GM12878 (cell line): ENCODE measurements at regions not wholly inside any gene's neighbourhood (a gene's known extent, or its start where the extent isn't known, plus 50 kb on each side); places are given as distances from the start of the nearest gene placed in this dataset.

Source experiments
- ATAC-seq: fragments of 200-7000 bp; cut with Tn5 transposase; 3 replicates; pipeline ENCODE4 v1.9.1; 2020; ENCODE audit warnings: mild to moderate bottlenecking, moderate library complexity
- BruUV-seq: library from RNA; stranded (reverse); fragments of 400-500 nt; replicated peaks from 2 replicates; lab custom pipeline; 2021; lab: Mats Ljungman, UMichigan
- CTCF ChIA-PET: fragments of 300-600 bp; sonication (Branson Sonifier 250); formaldehyde crosslinking; extraction: SDS; loops from one replicate; lab custom pipeline; 2021; ENCODE audit warnings: inconsistent platforms; lab: Yijun Ruan, JAX
- POLR2A ChIA-PET: fragments of 350-600 bp; formaldehyde crosslinking; extraction: SDS; loops from one replicate; lab custom pipeline; 2021; ENCODE audit warnings: inconsistent platforms; lab: Charles Lee
- RAD21 ChIA-PET: fragments of 300-600 bp; sonication (Branson Sonifier 250); formaldehyde crosslinking; loops from one replicate; lab custom pipeline; 2023; ENCODE audit warnings: antibody characterized with exemption; ENCODE audit not compliant: unreplicated experiment; lab: Charles Lee
- SMC1A ChIA-PET: fragments of 300-600 bp; sonication (Branson Sonifier 250); formaldehyde crosslinking; loops from one replicate; lab custom pipeline; 2023; ENCODE audit not compliant: unreplicated experiment, uncharacterized antibody; lab: Charles Lee
- DNase-seq: peaks from one replicate; pipeline ENCODE4 v3.0.0-alpha.2; 2011; ENCODE audit warnings: low read depth, low spot score
- FAIRE-seq: peaks from 3 replicates; lab custom pipeline; 2011; peaks lifted over from hg19 to GRCh38; lab: Jason Lieb, UNC
- H2AFZ ChIP-seq: 2 replicates; pipeline ENCODE4 v1.6.0; 2011; ENCODE audit warnings: low read depth, low read length, control low read depth; ENCODE audit not compliant: control insufficient read depth
- H3K27ac ChIP-seq: 2 replicates; pipeline ENCODE4 v1.5.1; 2011; ENCODE audit warnings: control low read depth; ENCODE audit not compliant: control insufficient read depth, insufficient read depth
- H3K27me3 ChIP-seq, 2 experiments: replicated peaks in 1 of 2; 2 replicates each; pipeline versions ENCODE4 v1.6.0 to v1.6.1; 2011; ENCODE audit warnings: low read length in 1 of 2; ENCODE audit not compliant: control insufficient read depth in 2 of 2, insufficient read depth in 2 of 2
- H3K36me3 ChIP-seq, 2 experiments: 2 replicates each; pipeline ENCODE4 v1.5.1; 2011; ENCODE audit warnings: low read length in 1 of 2; ENCODE audit not compliant: control insufficient read depth in 2 of 2, insufficient read depth in 2 of 2
- H3K4me1 ChIP-seq: 2 replicates; pipeline ENCODE4 v1.6.1; 2011; ENCODE audit warnings: mild to moderate bottlenecking, low read length, moderate library complexity, mixed read lengths; ENCODE audit not compliant: control insufficient read depth, insufficient read depth
- H3K4me2 ChIP-seq: 2 replicates; pipeline ENCODE4 v1.6.0; 2011; ENCODE audit warnings: control low read depth; ENCODE audit not compliant: control insufficient read depth, insufficient read depth
- H3K4me3 ChIP-seq: fragments of 200-600 bp; sonication (generic); 2 replicates; pipeline ENCODE4 v1.5.1; 2016
- H3K79me2 ChIP-seq: 2 replicates; pipeline ENCODE4 v1.6.0; 2011; ENCODE audit warnings: low read length; ENCODE audit not compliant: control insufficient read depth, insufficient read depth
- H3K9ac ChIP-seq: 2 replicates; pipeline ENCODE4 v1.8.0; 2011; ENCODE audit warnings: low read length, control low read depth, mixed read lengths; ENCODE audit not compliant: control insufficient read depth, insufficient read depth
- H3K9me3 ChIP-seq: replicated peaks from 3 replicates; pipeline ENCODE4 v1.5.1; 2011; ENCODE audit warnings: mild to moderate bottlenecking, low read length; ENCODE audit not compliant: control insufficient read depth, insufficient read depth
- H4K20me1 ChIP-seq: 2 replicates; pipeline ENCODE4 v1.6.0; 2011; ENCODE audit not compliant: control insufficient read depth, insufficient read depth
- DPF2 ChIP-seq: fragments of 450-650 bp; IDR thresholded peaks from 2 replicates; pipeline ENCODE4 v1.6.1; 2017; ENCODE audit warnings: mild to moderate bottlenecking
- EGR1 ChIP-seq, 2 experiments: IDR thresholded peaks; 1 replicate in 1 of 2; 2 replicates in 1 of 2; pipeline ENCODE4 v1.6.1; 2011 to 2012; ENCODE audit warnings: low read depth in 2 of 2, low read length in 2 of 2, borderline replicate concordance in 1 of 2, mild to moderate bottlenecking in 1 of 2, moderate library complexity in 1 of 2
- ELK1 ChIP-seq: IDR thresholded peaks from 2 replicates; pipeline ENCODE4 v1.6.1; 2012; ENCODE audit warnings: low read depth, low read length, improper control_type of control experiment
- FOXK2 ChIP-seq: fragments of 450-650 bp; IDR thresholded peaks from 2 replicates; pipeline ENCODE4 v1.6.1; 2017; ENCODE audit warnings: mild to moderate bottlenecking, moderate library complexity
- KAT2A ChIP-seq: conservative IDR thresholded peaks from 2 replicates; pipeline ENCODE4 v1.6.1; 2011; ENCODE audit warnings: low read depth, low read length; ENCODE audit not compliant: control insufficient read depth
- KDM1A ChIP-seq: fragments of 200-600 bp; sonication (generic); IDR thresholded peaks from 2 replicates; pipeline ENCODE4 v1.6.1; 2016; ENCODE audit warnings: borderline replicate concordance
- NBN ChIP-seq: fragments of 450-650 bp; IDR thresholded peaks from 2 replicates; pipeline ENCODE4 v1.6.1; 2016
- PAX8 ChIP-seq: fragments of 450-650 bp; IDR thresholded peaks from 2 replicates; pipeline ENCODE4 v1.6.1; 2017; ENCODE audit warnings: mild to moderate bottlenecking, moderate library complexity
- POU2F2 ChIP-seq: IDR thresholded peaks from 3 replicates; pipeline ENCODE4 v1.6.1; 2011; ENCODE audit warnings: low read depth, mild to moderate bottlenecking, low read length, borderline replicate concordance
- REST ChIP-seq: IDR thresholded peaks from 2 replicates; pipeline ENCODE4 v1.6.1; 2012; ENCODE audit warnings: mild to moderate bottlenecking, low read depth, low read length
- RUNX3 ChIP-seq: IDR thresholded peaks from 2 replicates; pipeline ENCODE4 v1.6.1; 2012; ENCODE audit warnings: low read length, inconsistent platforms
- SMAD1 ChIP-seq: fragments of 450-650 bp; IDR thresholded peaks from 2 replicates; pipeline ENCODE4 v1.6.1; 2018; ENCODE audit warnings: mild to moderate bottlenecking, low read depth; ENCODE audit not compliant: partially characterized antibody
- SREBF1 ChIP-seq: IDR thresholded peaks from 2 replicates; pipeline ENCODE4 v1.6.1; 2012; ENCODE audit warnings: mild to moderate bottlenecking, low read length
- SREBF2 ChIP-seq: IDR thresholded peaks from 2 replicates; pipeline ENCODE4 v1.6.1; 2012; ENCODE audit warnings: mild to moderate bottlenecking, low read length
- TARDBP ChIP-seq: IDR thresholded peaks from 2 replicates; pipeline ENCODE4 v1.6.1; 2016; ENCODE audit warnings: borderline replicate concordance
- TBL1XR1 ChIP-seq: IDR thresholded peaks from 2 replicates; pipeline ENCODE4 v1.6.1; 2012; ENCODE audit warnings: low read depth, low read length, improper control_type of control experiment
- USF2 ChIP-seq: IDR thresholded peaks from 2 replicates; pipeline ENCODE4 v1.6.1; 2011; ENCODE audit warnings: low read depth, low read length, improper control_type of control experiment, borderline replicate concordance
- ZNF207 ChIP-seq: fragments of 450-650 bp; IDR thresholded peaks from 2 replicates; pipeline ENCODE4 v1.6.1; 2014; ENCODE audit warnings: antibody characterized with exemption, mild to moderate bottlenecking, borderline replicate concordance
- WGBS: methylation state at CpG from one replicate; pipeline ENCODE4 v1.1.6; 2016; ENCODE audit warnings: low lambda C conversion rate; ENCODE audit not compliant: insufficient replicate concordance, insufficient coverage; ENCODE audit errors: missing lambda C conversion rate; 5-methylcytosine and 5-hydroxymethylcytosine counted together
- in situ Hi-C: fragments of 300-500 bp; cut with MboI; formaldehyde crosslinking; loops from 9 replicates; pipeline ENCODE4 v1.14.3; 2018; ENCODE audit warnings: mixed read lengths
- intact Hi-C: fragments of 100-400 bp; cut with micrococcal nuclease; formaldehyde crosslinking; loops from one replicate; pipeline ENCODE4 v1.14.2; 2022; ENCODE audit not compliant: unreplicated experiment

- no peak for TF ChIP-seq REST
- TF ChIP-seq TBL1XR1 = no peak
- no peak for TF ChIP-seq FOXK2
- no peak for TF ChIP-seq PAX8
These were observed 219.4 kb downstream of the BUB3 start (continued) for GRCh38 chr10:123373591-123373990.

- Histone ChIP-seq H3K9me3 (peaks cover 3% of the 10 kb centered on the region; the same call in 1 of the 3 replicates), H3K27ac (no peak overlapping the region), H3K79me2 (no peaks in the 10 kb centered on the region), H3K4me2 (no peak overlapping the region), H3K27me3 (no peaks in the 10 kb centered on the region), H3K4me1 (no peaks in the 10 kb centered on the region), H4K20me1 (no peaks in the 10 kb centered on the region), H2AFZ (no peak overlapping the region), H3K36me3 (no peaks in the 10 kb centered on the region), H3K9ac (no peak overlapping the region), H3K4me3 (no peak overlapping the region)
- intact Hi-C loops (no loop called here), in situ Hi-C loops (no loop called here)
- ChIA-PET RAD21 (no interaction called here), SMC1A (interaction anchor here (1.2 kb wide), 1 partner anchor 10 kb away, joined by 4 read pairs; no protein-coding TSS in a partner anchor), CTCF (interaction anchor here (0.9 to 1.0 kb wide), 2 partner anchors 43 to 242 kb away, joined by 3 to 4 read pairs; no protein-coding TSS in a partner anchor), POLR2A (no interaction called here)
- ATAC-seq = no peak
- WGBS = 37% methylated on average over 3 of the region's 3 CpGs
- BruUV-seq = no TSS peak
- no peak for FAIRE-seq
- DNase-seq = no peak
- TF ChIP-seq TARDBP = no peak
- TF ChIP-seq DPF2 = no peak
- no peak for TF ChIP-seq ELK1
- TF ChIP-seq NBN = no peak
- no peak for TF ChIP-seq POU2F2
- TF ChIP-seq SREBF1 = no peak
- no peak for TF ChIP-seq EGR1 (IDR thresholded peaks at IDR 0.05; ENCODE audit: borderline replicate concordance in 1 of 2, low read depth in 2 of 2, low read length in 2 of 2)
- TF ChIP-seq USF2 = no peak
- TF ChIP-seq FOXK2 = no peak
- no peak for TF ChIP-seq SREBF2
- no peak for TF ChIP-seq RUNX3
- TF ChIP-seq KDM1A = no peak
- no peak for TF ChIP-seq SMAD1
- TF ChIP-seq KAT2A = no peak
- no peak for TF ChIP-seq ZNF207
These were observed 220.9 kb downstream of the BUB3 start for GRCh38 chr10:123375097-123375496.
